ENCODE measurements at regions not wholly inside any gene's neighbourhood (a gene's known extent, or its start where the extent isn't known, plus 50 kb on each side); places are given as distances from the start of the nearest gene placed in this dataset.
"Not testable (repeated sequence)": the region's sequence is repeated elsewhere in the genome, so short reads cannot be mapped to it uniquely, and the experiment has no call there.

GRCh38 chr2:44051593-44052347 is 56.0 kb upstream of the LRPPRC start:
- DNase-seq (ENCODE audit: low read depth in 2 of 2) = no peak

- no peak for DNase-seq (ENCODE audit: low read depth in 2 of 2)
Observed at GRCh38 chr2:44052584-44052983, 56.8 kb upstream of the LRPPRC start.

GRCh38 chr2:44053052-44053451 is 57.3 kb upstream of the LRPPRC start:
- no peak for DNase-seq (ENCODE audit: low read depth in 2 of 2)

- DNase-seq (ENCODE audit: low read depth in 2 of 2) = no peak
Observed at GRCh38 chr2:44053456-44053855, 57.7 kb upstream of the LRPPRC start.

GRCh38 chr2:44055229-44055628 is 59.4 kb upstream of the LRPPRC start:
- DNase-seq (ENCODE audit: low read depth in 2 of 2) = no peak

GRCh38 chr2:44055664-44056063 is 59.9 kb upstream of the LRPPRC start:
- DNase-seq (ENCODE audit: low read depth in 2 of 2) = no peak

GRCh38 chr2:44056947-44057346 is 61.2 kb upstream of the LRPPRC start:
- DNase-seq (ENCODE audit: low read depth in 2 of 2) = no peak

GRCh38 chr2:44060286-44060685 is 64.5 kb upstream of the LRPPRC start:
- not testable (repeated sequence) for DNase-seq (ENCODE audit: low read depth in 2 of 2)

GRCh38 chr2:44060990-44061389 is 65.2 kb upstream of the LRPPRC start:
- no peak for DNase-seq (ENCODE audit: low read depth in 2 of 2)

GRCh38 chr2:44061469-44061868 is 65.7 kb upstream of the LRPPRC start:
- DNase-seq (ENCODE audit: low read depth in 2 of 2) = no peak

GRCh38 chr2:44061876-44062275 is 66.1 kb upstream of the LRPPRC start:
- DNase-seq (ENCODE audit: low read depth in 2 of 2) = no peak

GRCh38 chr2:44063033-44063432 is 67.2 kb upstream of the LRPPRC start:
- no peak for DNase-seq (ENCODE audit: low read depth in 2 of 2)

GRCh38 chr2:44064281-44064680 is 68.5 kb upstream of the LRPPRC start:
- DNase-seq (ENCODE audit: low read depth in 2 of 2) = not testable (repeated sequence)

GRCh38 chr2:44067012-44067790 is 71.4 kb upstream of the LRPPRC start:
- not testable (repeated sequence) for DNase-seq (ENCODE audit: low read depth in 2 of 2)

- DNase-seq (ENCODE audit: low read depth in 2 of 2) = not testable (repeated sequence)
Observed at GRCh38 chr2:44067791-44068181, 72.0 kb upstream of the LRPPRC start.

GRCh38 chr2:44071454-44072046 is 75.8 kb upstream of the LRPPRC start:
- no peak for DNase-seq (ENCODE audit: low read depth in 2 of 2)

- DNase-seq (ENCODE audit: low read depth in 2 of 2) = not testable (repeated sequence)
Observed at GRCh38 chr2:44073667-44074066, 77.9 kb upstream of the LRPPRC start.

GRCh38 chr2:44074795-44075194 is 79.0 kb upstream of the LRPPRC start:
- DNase-seq (ENCODE audit: low read depth in 2 of 2) = not testable (repeated sequence)

GRCh38 chr2:44075541-44075940 is 79.8 kb upstream of the LRPPRC start:
- no peak for DNase-seq (ENCODE audit: low read depth in 2 of 2)

GRCh38 chr2:44077942-44078511 is 82.2 kb upstream of the LRPPRC start:
- no peak for DNase-seq (ENCODE audit: low read depth in 2 of 2)

- no peak for DNase-seq (ENCODE audit: low read depth in 2 of 2)
Observed at GRCh38 chr2:44079686-44080085, 83.9 kb upstream of the LRPPRC start.

GRCh38 chr2:44083054-44083453 is 85.6 kb upstream of the PPM1B start:
- no peak for DNase-seq (ENCODE audit: low read depth in 2 of 2)

All from stimulated activated CD8-positive, alpha-beta memory T cell treated with anti-CD3 and anti-CD28 coated beads, Interleukin-2, amount 100 ng/mL, for 48 hours (primary cell).